ENCODE measurements at regions not wholly inside any gene's neighbourhood (a gene's known extent, or its start where the extent isn't known, plus 50 kb on each side); places are given as distances from the start of the nearest gene placed in this dataset.

GRCh38 chr20:21936261-21936660 is 230.8 kb downstream of the PAX1 start:
- no peak for DNase-seq

- no peak for DNase-seq
These were observed 228.1 kb downstream of the PAX1 start for GRCh38 chr20:21933526-21933925.

GRCh38 chr20:21921251-21921650 is 215.8 kb downstream of the PAX1 start:
- no peak for DNase-seq

GRCh38 chr20:21920211-21920610 is 214.7 kb downstream of the PAX1 start:
- DNase-seq = no peak

GRCh38 chr20:21918398-21918797 is 212.9 kb downstream of the PAX1 start:
- no peak for DNase-seq

GRCh38 chr20:21902391-21902790 is 196.9 kb downstream of the PAX1 start:
- no peak for DNase-seq

- DNase-seq = no peak
These were observed 196.2 kb downstream of the PAX1 start for GRCh38 chr20:21901470-21902275.

- no peak for DNase-seq
These were observed 195.0 kb downstream of the PAX1 start for GRCh38 chr20:21900431-21900830.

- DNase-seq = no peak
These were observed 169.5 kb downstream of the PAX1 start for GRCh38 chr20:21874921-21875320.

GRCh38 chr20:21874127-21874526 is 168.7 kb downstream of the PAX1 start:
- no peak for DNase-seq

- no peak for DNase-seq
These were observed 167.8 kb downstream of the PAX1 start for GRCh38 chr20:21873291-21873690.

GRCh38 chr20:21867811-21868210 is 162.3 kb downstream of the PAX1 start:
- DNase-seq = no peak

- no peak for DNase-seq
These were observed 161.9 kb downstream of the PAX1 start for GRCh38 chr20:21867353-21867752.

- no peak for DNase-seq
These were observed 157.5 kb downstream of the PAX1 start for GRCh38 chr20:21862956-21863355.

- DNase-seq = no peak
These were observed 156.9 kb downstream of the PAX1 start for GRCh38 chr20:21862259-21862946.

- no peak for DNase-seq
These were observed 135.5 kb downstream of the PAX1 start for GRCh38 chr20:21840991-21841390.

- DNase-seq = no peak
These were observed 134.5 kb downstream of the PAX1 start for GRCh38 chr20:21839982-21840381.

GRCh38 chr20:21836346-21836745 is 130.9 kb downstream of the PAX1 start:
- no peak for DNase-seq

- no peak for DNase-seq
These were observed 129.6 kb downstream of the PAX1 start for GRCh38 chr20:21835042-21835441.

GRCh38 chr20:21832442-21833385 is 127.2 kb downstream of the PAX1 start:
- DNase-seq = no peak

- DNase-seq = no peak
These were observed 121.5 kb downstream of the PAX1 start for GRCh38 chr20:21826976-21827375.

- DNase-seq = no peak
These were observed 115.9 kb downstream of the PAX1 start for GRCh38 chr20:21821358-21821757.

GRCh38 chr20:21820688-21821087 is 115.2 kb downstream of the PAX1 start:
- DNase-seq = no peak
